ENCODE measurements at regions not wholly inside any gene's neighbourhood (a gene's known extent, or its start where the extent isn't known, plus 50 kb on each side); places are given as distances from the start of the nearest gene placed in this dataset.

DNA sequence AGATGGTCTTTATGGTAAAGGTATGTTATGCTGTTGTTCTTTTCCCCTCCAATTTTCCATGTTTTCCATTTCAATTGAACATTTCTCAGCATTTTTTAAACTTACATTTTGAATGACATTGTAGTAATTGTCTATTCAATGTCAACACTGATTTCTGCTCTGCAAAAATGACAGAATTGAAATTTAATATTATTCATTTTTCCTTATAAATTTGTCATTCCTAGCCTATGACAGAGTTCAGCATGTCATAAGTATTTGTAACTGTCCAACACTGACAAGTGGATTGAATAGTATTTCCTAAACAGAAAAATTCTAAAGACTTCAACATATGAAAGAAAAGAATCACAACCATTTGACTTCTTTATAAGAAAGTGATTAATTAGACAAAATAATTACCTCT is 1478.3 kb upstream of the CDH6 start:
- no peak for DNase-seq

DNA sequence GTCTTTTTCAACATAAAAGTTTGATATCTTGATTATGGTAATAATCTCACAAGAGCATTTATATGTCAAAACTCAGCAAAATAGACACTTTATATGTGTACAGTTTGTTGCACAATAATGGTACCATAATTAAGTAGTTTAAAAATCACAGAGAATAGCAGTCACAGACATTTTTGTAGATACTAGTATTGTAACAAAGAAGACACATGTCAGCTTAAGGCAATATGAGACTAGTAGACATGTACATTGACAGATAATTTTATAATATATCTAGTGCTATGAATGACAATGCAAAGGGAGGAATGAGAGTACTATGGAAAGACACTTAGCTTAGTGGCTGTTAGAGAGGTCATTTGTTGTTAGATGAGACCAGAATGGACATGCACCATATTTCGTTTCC is 1490.6 kb upstream of the CDH6 start:
- DNase-seq: no peak

DNA sequence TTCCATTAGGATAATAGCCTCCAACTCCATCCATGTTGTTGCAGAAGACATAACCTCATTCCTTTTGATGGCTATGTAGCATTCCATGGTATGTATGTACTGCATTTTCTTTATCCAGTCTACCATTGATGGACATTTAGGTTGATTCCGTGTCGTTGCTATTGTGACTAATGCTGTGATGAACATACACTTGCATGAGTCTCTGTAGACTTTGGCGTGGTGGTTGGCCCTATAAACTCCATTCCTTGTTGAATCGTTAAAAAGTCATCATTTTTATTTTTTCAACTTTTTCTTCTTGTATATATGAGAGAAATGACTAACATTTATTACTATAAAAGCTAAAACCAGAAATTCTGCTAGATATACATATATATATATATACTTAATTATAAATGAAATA is 1491.9 kb upstream of the CDH6 start:
- DNase-seq: no peak

GRCh38 chr5:29697785-29698414 is 1495.6 kb upstream of the CDH6 start:
- DNase-seq: peak in 1 of 51 donors; percentile 6

- no peak for DNase-seq
Observed at GRCh38 chr5:29697278-29697677, 1496.2 kb upstream of the CDH6 start.

- DNase-seq: no peak
Observed at GRCh38 chr5:29672678-29673077, 1520.8 kb upstream of the CDH6 start.

- DNase-seq: no peak
Observed at GRCh38 chr5:29662876-29663275, 1530.6 kb upstream of the CDH6 start.

GRCh38 chr5:29654954-29655353 is 1538.5 kb upstream of the CDH6 start:
- DNase-seq: no peak

DNA sequence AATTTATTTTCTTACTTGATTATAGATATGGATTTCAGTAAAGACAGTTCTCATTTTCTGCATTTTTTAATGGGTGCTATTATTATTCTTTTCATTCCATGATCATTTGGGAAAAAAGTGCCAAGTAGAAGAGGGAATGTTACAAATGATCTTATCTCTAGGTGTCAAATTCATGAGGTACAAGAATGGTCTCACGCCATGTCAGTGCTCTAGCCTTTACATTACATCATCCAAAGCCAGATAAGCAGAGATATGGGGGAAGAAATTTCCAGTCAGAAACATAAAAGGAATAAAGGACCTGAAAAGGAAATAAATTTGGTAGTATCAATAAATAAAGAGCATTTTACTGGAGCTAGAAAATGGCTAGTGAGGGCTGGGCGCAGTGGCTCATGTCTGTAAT is 1544.2 kb upstream of the CDH6 start:
- DNase-seq: no peak

- DNase-seq: no peak
Observed at GRCh38 chr5:29642601-29643000, 1550.9 kb upstream of the CDH6 start.

GRCh38 chr5:29614206-29614605 is 1579.3 kb upstream of the CDH6 start:
- DNase-seq: no peak

DNA sequence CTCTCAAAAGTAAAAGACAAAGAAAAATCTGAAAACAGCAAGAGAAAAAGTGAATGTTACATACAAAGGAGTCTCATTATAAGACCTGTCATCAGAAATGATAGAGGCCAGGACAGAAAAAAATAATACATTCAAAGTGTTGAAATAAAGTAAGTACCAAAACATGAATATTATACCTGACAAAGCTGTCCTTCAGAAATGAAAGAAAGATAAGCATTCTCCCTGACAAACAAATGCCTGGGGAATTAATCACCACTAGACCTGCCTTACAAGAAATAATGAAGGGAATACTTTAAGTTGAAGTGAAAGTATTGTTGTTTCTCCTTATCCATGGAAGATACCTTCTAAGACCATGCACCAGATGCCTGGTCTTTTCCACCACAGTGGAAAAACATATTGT is 1605.2 kb upstream of the CDH6 start:
- DNase-seq: no peak

DNA sequence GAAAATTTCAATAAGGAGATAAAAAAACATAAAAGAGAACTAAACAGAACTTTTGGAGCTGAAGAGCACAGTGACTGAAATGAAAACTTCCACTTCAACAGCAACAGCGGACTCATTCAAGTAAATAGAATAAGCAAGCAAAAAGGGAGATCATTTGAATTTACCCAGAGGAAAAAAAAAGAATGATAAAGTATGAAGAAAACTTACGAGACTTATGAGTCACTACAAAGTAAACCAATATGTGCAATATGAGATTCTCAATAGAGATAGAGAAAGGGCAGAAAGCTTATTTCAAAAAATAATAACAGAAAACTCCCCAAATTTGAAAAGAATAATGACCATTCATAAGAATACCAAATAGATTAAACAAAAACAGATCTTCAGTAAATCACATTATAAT is 1605.7 kb upstream of the CDH6 start:
- no peak for DNase-seq

DNA sequence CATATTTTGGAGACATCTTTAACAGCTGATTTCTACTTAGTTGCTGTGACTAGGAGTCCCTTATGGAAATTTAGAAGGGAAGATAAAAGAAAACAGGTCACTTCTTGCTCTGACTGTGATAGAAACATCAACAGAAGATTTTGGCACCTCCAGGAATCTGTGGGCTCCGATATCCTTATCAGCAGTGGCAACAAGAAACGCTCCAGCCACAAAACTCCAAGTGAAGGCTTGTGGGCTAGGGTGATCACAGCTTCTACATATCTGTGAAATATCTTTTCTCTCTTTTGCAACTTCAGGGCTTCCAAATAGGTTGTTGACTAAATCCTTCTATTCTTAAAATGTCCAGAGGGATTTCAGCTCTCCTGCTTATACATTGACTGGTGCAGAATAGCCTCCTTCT is 1625.5 kb upstream of the CDH6 start:
- DNase-seq: no peak

GRCh38 chr5:29561564-29561963 is 1631.9 kb upstream of the CDH6 start:
- no peak for DNase-seq

DNA sequence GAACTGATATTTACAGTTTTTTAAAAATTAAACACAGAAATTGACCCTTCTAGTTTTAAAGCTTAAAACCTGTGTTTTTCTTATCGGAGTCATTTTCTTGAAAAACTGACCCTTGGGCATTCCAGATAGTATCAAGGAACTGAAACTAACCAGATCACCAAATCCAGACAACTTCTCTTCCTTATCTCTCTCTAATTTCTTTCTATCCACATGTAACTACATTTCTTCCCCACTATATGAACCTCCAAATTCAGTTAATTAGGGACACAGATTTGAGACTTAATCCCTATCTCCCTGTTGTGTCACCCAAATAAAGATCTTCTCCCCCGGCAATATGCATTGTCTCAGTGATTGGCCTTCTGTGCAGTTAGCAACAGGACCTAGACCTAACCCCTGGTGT is 1643.0 kb upstream of the CDH6 start:
- DNase-seq: no peak

DNA sequence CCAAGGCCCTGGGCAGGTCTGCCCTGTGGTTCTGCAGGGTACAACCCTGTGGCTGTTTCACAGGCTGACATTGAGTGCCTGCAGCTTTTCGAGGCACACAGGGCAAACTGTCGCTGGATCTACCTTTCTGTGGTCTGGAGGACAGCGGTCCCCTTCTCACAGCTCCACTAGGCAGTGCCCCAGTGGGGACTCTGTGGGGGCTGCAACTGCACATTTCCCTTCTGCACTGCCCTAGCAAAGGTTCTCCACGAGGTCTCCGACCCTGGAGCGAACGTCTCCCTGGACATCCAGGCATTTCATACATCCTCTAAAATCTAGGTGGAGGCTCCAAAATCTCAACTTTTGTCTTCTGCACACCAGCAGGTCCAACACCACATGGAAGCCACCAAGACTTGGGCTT is 1645.2 kb upstream of the CDH6 start:
- DNase-seq: peak in 1 of 51 donors; percentile 1

GRCh38 chr5:29547236-29547865 is 1646.1 kb upstream of the CDH6 start:
- no peak for DNase-seq

GRCh38 chr5:29543501-29543900 is 1650.0 kb upstream of the CDH6 start:
- no peak for DNase-seq

GRCh38 chr5:29524227-29524626 is 1669.3 kb upstream of the CDH6 start:
- no peak for DNase-seq

DNA sequence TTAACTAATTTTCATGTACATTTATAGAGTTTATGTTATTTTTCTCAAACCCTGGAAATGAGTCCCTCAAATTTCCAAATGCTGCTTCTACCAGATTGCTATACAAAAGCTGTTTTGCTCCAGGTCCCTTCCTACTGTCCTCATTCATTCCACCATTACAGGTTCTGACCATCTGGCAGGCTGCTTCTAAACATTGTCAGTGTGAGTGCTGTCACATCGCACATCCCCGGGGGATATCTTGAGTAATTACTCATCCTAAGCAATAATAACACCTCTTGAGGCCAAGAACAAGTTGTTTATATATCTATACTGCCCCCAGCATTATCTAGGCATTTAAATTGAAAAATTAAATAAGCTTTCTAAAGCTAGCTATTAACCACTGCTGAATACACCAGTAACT is 1675.3 kb upstream of the CDH6 start:
- DNase-seq: no peak

GRCh38 chr5:29516224-29516623 is 1677.3 kb upstream of the CDH6 start:
- DNase-seq: no peak

GRCh38 chr5:29508131-29508530 is 1685.4 kb upstream of the CDH6 start:
- no peak for DNase-seq

- no peak for DNase-seq
Observed at GRCh38 chr5:29504411-29504810, 1689.1 kb upstream of the CDH6 start.
